Kidney (tissue), 13 donors: ENCODE measurements at regions not wholly inside any gene's neighbourhood (a gene's known extent, or its start where the extent isn't known, plus 50 kb on each side); places are given as distances from the start of the nearest gene placed in this dataset.

Experiments used
- DNase-seq, 5 donors: peaks; one replicate each; pipeline ENCODE4 v3.0.0-alpha.2; 2013 to 2020
- FAIRE-seq: peaks from 2 replicates; lab custom pipeline; 2012; peaks lifted over from hg19 to GRCh38; lab: Jason Lieb, UNC
- H3K27ac ChIP-seq, 2 donors: one replicate each; pipeline ENCODE4 v1.7.0; 2013; ENCODE audit warnings: low read depth in 2 of 2, low read length in 2 of 2, inconsistent platforms in 1 of 2
- H3K27me3 ChIP-seq: one replicate; pipeline ENCODE4 v1.7.1; 2013; ENCODE audit warnings: low read length, inconsistent platforms; ENCODE audit not compliant: control insufficient read depth, insufficient read depth
- H3K36me3 ChIP-seq, 3 donors: one replicate each; pipeline versions ENCODE4 v1.7.0 to v1.7.1; 2013; ENCODE audit warnings: low read length in 3 of 3, control low read depth in 1 of 3, inconsistent platforms in 1 of 3; ENCODE audit not compliant: insufficient read depth in 3 of 3, control insufficient read depth in 2 of 3
- H3K4me1 ChIP-seq, 3 donors: one replicate each; pipeline versions ENCODE4 v1.7.0 to v1.7.1; 2013; ENCODE audit warnings: low read length in 3 of 3, inconsistent platforms in 1 of 3, low read depth in 1 of 3; ENCODE audit not compliant: control insufficient read depth in 2 of 3, insufficient read depth in 2 of 3
- H3K4me3 ChIP-seq, 3 donors: one replicate each; pipeline versions ENCODE4 v1.7.0 to v1.8.1; 2013; ENCODE audit warnings: low read length in 3 of 3, control low read depth in 1 of 3, inconsistent platforms in 1 of 3
- H3K9ac ChIP-seq, 3 donors: one replicate each; pipeline versions ENCODE4 v1.7.0 to v1.7.1; 2013; ENCODE audit warnings: low read length in 3 of 3, control low read depth in 1 of 3, inconsistent platforms in 1 of 3
- H3K9me3 ChIP-seq, 3 donors: one replicate each; pipeline versions ENCODE4 v1.7.0 to v1.7.1; 2013; ENCODE audit warnings: low read length in 3 of 3, control low read depth in 1 of 3, inconsistent platforms in 1 of 3; ENCODE audit not compliant: control insufficient read depth in 2 of 3, insufficient read depth in 1 of 3
- CTCF ChIP-seq: IDR thresholded peaks from 3 replicates; pipeline ENCODE4 v1.5.1; 2012; ENCODE audit warnings: mild to moderate bottlenecking, moderate library complexity, borderline replicate concordance; ENCODE audit not compliant: insufficient read depth; ENCODE audit errors: extremely low read depth
- intact Hi-C: fragments of 100-400 bp; cut with DNase I; formaldehyde crosslinking; loops from one replicate; pipeline ENCODE4 v1.11.1; 2022
- donor health status: control.
- donor health status: control.
- donor health status: control.
- donor health status: control.
- donor health status: control.
- donor health status: DM: yes; HTN: yes; CAD: no.
- donor health status: Normal renal cell carcinoma (clear cell type).

GRCh38 chr1:232218955-232219865, 410.7 kb downstream of the SIPA1L2 start:
- intact Hi-C loops: no loop called here
- no peak overlapping the region for H3K27ac ChIP-seq
- H3K9ac ChIP-seq: no peak overlapping the region
- no peaks in the 10 kb centered on the region for H3K27me3 ChIP-seq
- H3K4me3 ChIP-seq: no peak overlapping the region
- FAIRE-seq (no peak), DNase-seq (no peak)
- TF ChIP-seq CTCF: no peak
- H3K4me1 ChIP-seq: no peaks in the 10 kb centered on the region
- no peaks in the 10 kb centered on the region for H3K36me3 ChIP-seq
- H3K9me3 ChIP-seq: no peaks in the 10 kb centered on the region

- no peaks in the 10 kb centered on the region for H3K9me3 ChIP-seq
- FAIRE-seq: no peak
- H3K27me3 ChIP-seq: no peaks in the 10 kb centered on the region
- no peak for DNase-seq
- no peaks in the 10 kb centered on the region for H3K4me1 ChIP-seq
- H3K36me3 ChIP-seq: no peaks in the 10 kb centered on the region
- H3K4me3 ChIP-seq: no peak overlapping the region
- no peak overlapping the region for H3K27ac ChIP-seq
- TF ChIP-seq CTCF: no peak
- no peak overlapping the region for H3K9ac ChIP-seq
- intact Hi-C loops: no loop called here
These were observed 416.0 kb downstream of the SIPA1L2 start for GRCh38 chr1:232213928-232214327.

- DNase-seq (no peak), FAIRE-seq (no peak)
- Histone ChIP-seq H3K4me1 (no peaks in the 10 kb centered on the region), H3K9me3 (no peaks in the 10 kb centered on the region), H3K36me3 (no peaks in the 10 kb centered on the region), H3K27ac (no peak overlapping the region), H3K4me3 (no peak overlapping the region), H3K27me3 (no peaks in the 10 kb centered on the region), H3K9ac (no peak overlapping the region)
- intact Hi-C loops: no loop called here
- TF ChIP-seq CTCF: no peak
These were observed 417.7 kb downstream of the SIPA1L2 start for GRCh38 chr1:232212253-232212652.
